Tibial artery (tissue), 4 donors: ENCODE measurements at regions not wholly inside any gene's neighbourhood (a gene's known extent, or its start where the extent isn't known, plus 50 kb on each side); places are given as distances from the start of the nearest gene placed in this dataset.

Source experiments
- DNase-seq, 2 donors: peaks; one replicate each; pipeline ENCODE4 v3.0.0-alpha.2; 2019
- H3K27ac ChIP-seq, 2 donors: fragments of 200-600 bp; sonication (generic) in 1 of 2; 1 replicate in 1 of 2; 2 replicates in 1 of 2; pipeline ENCODE4 v1.5.1; 2018 to 2019; ENCODE audit warnings: mild to moderate bottlenecking in 1 of 2
- H3K27me3 ChIP-seq, 2 donors: fragments of 200-600 bp; sonication (generic) in 1 of 2; one replicate each; pipeline versions ENCODE4 v1.5.1 to v1.6.0; 2016 to 2019
- H3K36me3 ChIP-seq, 3 donors: fragments of 200-600 bp; sonication (generic) in 2 of 3; one replicate each; pipeline ENCODE4 v1.5.1; 2016 to 2019; ENCODE audit warnings: mild to moderate bottlenecking in 2 of 3
- H3K4me1 ChIP-seq, 4 donors: fragments of 200-600 bp; sonication (generic) in 2 of 4; 1 replicate in 3 of 4; 2 replicates in 1 of 4; pipeline ENCODE4 v1.5.1; 2016 to 2019
- H3K4me3 ChIP-seq, 2 donors: fragments of 200-600 bp; sonication (generic) in 1 of 2; 1 replicate in 1 of 2; 2 replicates in 1 of 2; pipeline ENCODE4 v1.5.1; 2018 to 2019; ENCODE audit warnings: mild to moderate bottlenecking in 2 of 2
- H3K9me3 ChIP-seq, 3 donors: fragments of 200-600 bp; sonication (generic) in 1 of 3; one replicate each; pipeline ENCODE4 v1.5.1; 2016 to 2019
- CTCF ChIP-seq, 2 experiments: fragments of 200-600 bp in 1 of 2; fragments of 450-650 bp in 1 of 2; IDR thresholded peaks; one replicate each; pipeline ENCODE4 v1.5.1; 2017 to 2019; ENCODE audit warnings: antibody characterized with exemption in 2 of 2, mild to moderate bottlenecking in 1 of 2, moderate library complexity in 1 of 2
- intact Hi-C: fragments of 100-400 bp; cut with DNase I; formaldehyde crosslinking; loops from one replicate; pipeline ENCODE4 v1.15.0; 2023; ENCODE audit warnings: low total_unique reads

GRCh38 chr19:29003641-29004409 is 209.1 kb downstream of the UQCRFS1 start:
- Histone ChIP-seq H3K4me1 (no peaks in the 10 kb centered on the region), H3K27me3 (peaks cover 0 to 6% of the 10 kb centered on the region in 2 donors), H3K9me3 (no peaks in the 10 kb centered on the region), H3K4me3 (no peak overlapping the region), H3K27ac (no peak overlapping the region), H3K36me3 (no peaks in the 10 kb centered on the region)
- no peak for TF ChIP-seq CTCF (IDR thresholded peaks at IDR 0.05)
- DNase-seq, result peak in 1 of 2 donors; percentile 45
- intact Hi-C loops, result no loop called here

GRCh38 chr19:29002336-29002735 is 210.6 kb downstream of the UQCRFS1 start:
- peaks cover 0 to 8% (median 0%) of the 10 kb centered on the region in 3 donors for H3K9me3 ChIP-seq
- no peaks in the 10 kb centered on the region for H3K36me3 ChIP-seq
- H3K4me1 ChIP-seq, result no peaks in the 10 kb centered on the region
- H3K27me3 ChIP-seq, result peaks cover 0 to 6% of the 10 kb centered on the region in 2 donors
- peak in 1 of 2 donors; percentile 43 for DNase-seq
- H3K4me3 ChIP-seq, result no peak overlapping the region
- H3K27ac ChIP-seq, result no peak overlapping the region
- intact Hi-C loops, result no loop called here
- TF ChIP-seq CTCF (IDR thresholded peaks at IDR 0.05), result no peak

GRCh38 chr19:29001597-29002245 is 211.2 kb downstream of the UQCRFS1 start:
- DNase-seq, result peak in 1 of 2 donors; percentile 25
- H3K9me3 ChIP-seq, result peaks cover 0 to 9% (median 0%) of the 10 kb centered on the region in 3 donors
- no peak overlapping the region for H3K27ac ChIP-seq
- intact Hi-C loops, result no loop called here
- TF ChIP-seq CTCF (IDR thresholded peaks at IDR 0.05), result no peak
- peaks cover 0 to 6% of the 10 kb centered on the region in 2 donors for H3K27me3 ChIP-seq
- no peaks in the 10 kb centered on the region for H3K4me1 ChIP-seq
- no peak overlapping the region for H3K4me3 ChIP-seq
- no peaks in the 10 kb centered on the region for H3K36me3 ChIP-seq

GRCh38 chr19:29001141-29001581 is 211.8 kb downstream of the UQCRFS1 start:
- H3K4me3 ChIP-seq, result no peak overlapping the region
- H3K9me3 ChIP-seq, result peaks cover 0 to 9% (median 0%) of the 10 kb centered on the region in 3 donors
- no peak for TF ChIP-seq CTCF (IDR thresholded peaks at IDR 0.05)
- H3K4me1 ChIP-seq, result no peaks in the 10 kb centered on the region
- no peak overlapping the region for H3K27ac ChIP-seq
- peak in 1 of 2 donors; percentile 45 for DNase-seq
- H3K27me3 ChIP-seq, result peaks cover 0 to 6% of the 10 kb centered on the region in 2 donors
- H3K36me3 ChIP-seq, result no peaks in the 10 kb centered on the region
- intact Hi-C loops, result no loop called here

GRCh38 chr19:28999724-29000433 is 213.1 kb downstream of the UQCRFS1 start:
- Histone ChIP-seq H3K27me3 (peaks cover 0 to 6% of the 10 kb centered on the region in 2 donors), H3K27ac (no peak overlapping the region), H3K4me1 (no peaks in the 10 kb centered on the region), H3K9me3 (peaks cover 0 to 10% (median 0%) of the 10 kb centered on the region in 3 donors), H3K4me3 (no peak overlapping the region), H3K36me3 (no peaks in the 10 kb centered on the region)
- DNase-seq, result peak in 1 of 2 donors; percentile 48
- no peak for TF ChIP-seq CTCF (IDR thresholded peaks at IDR 0.05)
- intact Hi-C loops, result no loop called here
